Tibial nerve (tissue), 4 donors: ENCODE measurements at regions not wholly inside any gene's neighbourhood (a gene's known extent, or its start where the extent isn't known, plus 50 kb on each side); places are given as distances from the start of the nearest gene placed in this dataset.

Experiments
- DNase-seq, 2 donors: peaks; one replicate each; pipeline ENCODE4 v3.0.0-alpha.2; 2019; ENCODE audit warnings: low spot score in 2 of 2
- H3K27ac ChIP-seq, 4 donors: fragments of 200-600 bp; sonication (generic) in 3 of 4; one replicate each; pipeline ENCODE4 v1.5.1; 2017 to 2019; ENCODE audit warnings: mild to moderate bottlenecking in 1 of 4
- H3K27me3 ChIP-seq, 2 donors: fragments of 200-600 bp; sonication (generic) in 1 of 2; one replicate each; pipeline versions ENCODE4 v1.5.1 to v1.6.0; 2017 to 2019
- H3K36me3 ChIP-seq, 3 donors: fragments of 200-600 bp; sonication (generic); one replicate each; pipeline ENCODE4 v1.5.1; 2018 to 2019
- H3K4me1 ChIP-seq, 4 donors: fragments of 200-600 bp; sonication (generic) in 3 of 4; one replicate each; pipeline ENCODE4 v1.5.1; 2017 to 2019
- H3K4me3 ChIP-seq, 4 donors: fragments of 200-600 bp; sonication (generic) in 3 of 4; one replicate each; pipeline ENCODE4 v1.5.1; 2017 to 2019; ENCODE audit warnings: mild to moderate bottlenecking in 1 of 4, moderate library complexity in 1 of 4
- H3K9me3 ChIP-seq, 4 donors: fragments of 200-600 bp; sonication (generic) in 3 of 4; one replicate each; pipeline ENCODE4 v1.5.1; 2017 to 2019
- EP300 ChIP-seq, 2 donors: sonication (generic); formaldehyde crosslinking; IDR thresholded peaks; one replicate each; pipeline ENCODE4 v1.6.1; 2017; ENCODE audit warnings: antibody characterized with exemption in 2 of 2, mild to moderate bottlenecking in 1 of 2
- POLR2A ChIP-seq, 2 donors: fragments of 450-650 bp; IDR thresholded peaks; one replicate each; pipeline ENCODE4 v1.6.1; 2017; ENCODE audit warnings: antibody characterized with exemption in 2 of 2, mild to moderate bottlenecking in 2 of 2, moderate library complexity in 2 of 2
- WGBS, 2 donors: methylation state at CpG; one replicate each; pipeline ENCODE4 v1.1.5; 2018; 5-methylcytosine and 5-hydroxymethylcytosine counted together
- TF ChIP-seq, protein P1 (sequence below), 5 experiments: fragments of 200-600 bp in 3 of 5; fragments of 450-650 bp in 2 of 5; sonication (generic) in 3 of 5; IDR thresholded peaks; one replicate each; pipeline ENCODE4 v1.5.1; 2016 to 2019; ENCODE audit warnings: antibody characterized with exemption in 5 of 5, mild to moderate bottlenecking in 3 of 5, moderate library complexity in 2 of 5

DNA sequence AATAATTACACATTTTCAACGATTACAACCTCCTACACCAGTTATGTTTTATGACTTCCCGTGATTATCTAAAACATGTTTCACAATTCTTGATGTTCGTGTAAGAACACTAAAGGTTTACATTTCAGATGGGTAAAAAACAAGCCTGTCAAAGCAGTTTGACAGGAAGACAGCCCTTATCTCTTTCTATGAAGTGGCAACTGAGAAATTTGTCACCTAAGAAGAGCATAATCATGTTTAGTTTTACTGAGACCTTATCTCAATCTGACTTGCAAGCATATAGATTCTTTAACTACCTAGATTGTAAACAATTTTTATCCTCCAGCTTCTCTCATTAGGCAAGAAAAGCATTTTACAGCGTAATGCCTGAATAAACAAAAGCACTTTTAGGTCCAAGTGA is 218.4 kb upstream of the ZBED5 start:
- H3K36me3 ChIP-seq = no peaks in the 10 kb centered on the region
- H3K4me3 ChIP-seq = no peak overlapping the region
- 67 to 73% methylated on average over 4 of the region's 4 CpGs for WGBS, 2 donors
- no peak for DNase-seq
- H3K4me1 ChIP-seq = no peaks in the 10 kb centered on the region
- no peaks in the 10 kb centered on the region for H3K9me3 ChIP-seq
- H3K27me3 ChIP-seq = no peaks in the 10 kb centered on the region
- TF ChIP-seq EP300 (IDR thresholded peaks at IDR 0.05) = no peak
- TF ChIP-seq, protein P1, sequence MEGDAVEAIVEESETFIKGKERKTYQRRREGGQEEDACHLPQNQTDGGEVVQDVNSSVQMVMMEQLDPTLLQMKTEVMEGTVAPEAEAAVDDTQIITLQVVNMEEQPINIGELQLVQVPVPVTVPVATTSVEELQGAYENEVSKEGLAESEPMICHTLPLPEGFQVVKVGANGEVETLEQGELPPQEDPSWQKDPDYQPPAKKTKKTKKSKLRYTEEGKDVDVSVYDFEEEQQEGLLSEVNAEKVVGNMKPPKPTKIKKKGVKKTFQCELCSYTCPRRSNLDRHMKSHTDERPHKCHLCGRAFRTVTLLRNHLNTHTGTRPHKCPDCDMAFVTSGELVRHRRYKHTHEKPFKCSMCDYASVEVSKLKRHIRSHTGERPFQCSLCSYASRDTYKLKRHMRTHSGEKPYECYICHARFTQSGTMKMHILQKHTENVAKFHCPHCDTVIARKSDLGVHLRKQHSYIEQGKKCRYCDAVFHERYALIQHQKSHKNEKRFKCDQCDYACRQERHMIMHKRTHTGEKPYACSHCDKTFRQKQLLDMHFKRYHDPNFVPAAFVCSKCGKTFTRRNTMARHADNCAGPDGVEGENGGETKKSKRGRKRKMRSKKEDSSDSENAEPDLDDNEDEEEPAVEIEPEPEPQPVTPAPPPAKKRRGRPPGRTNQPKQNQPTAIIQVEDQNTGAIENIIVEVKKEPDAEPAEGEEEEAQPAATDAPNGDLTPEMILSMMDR (IDR thresholded peaks at IDR 0.05) = no peak
- no peak for TF ChIP-seq POLR2A (IDR thresholded peaks at IDR 0.05)
- no peak overlapping the region for H3K27ac ChIP-seq

DNA sequence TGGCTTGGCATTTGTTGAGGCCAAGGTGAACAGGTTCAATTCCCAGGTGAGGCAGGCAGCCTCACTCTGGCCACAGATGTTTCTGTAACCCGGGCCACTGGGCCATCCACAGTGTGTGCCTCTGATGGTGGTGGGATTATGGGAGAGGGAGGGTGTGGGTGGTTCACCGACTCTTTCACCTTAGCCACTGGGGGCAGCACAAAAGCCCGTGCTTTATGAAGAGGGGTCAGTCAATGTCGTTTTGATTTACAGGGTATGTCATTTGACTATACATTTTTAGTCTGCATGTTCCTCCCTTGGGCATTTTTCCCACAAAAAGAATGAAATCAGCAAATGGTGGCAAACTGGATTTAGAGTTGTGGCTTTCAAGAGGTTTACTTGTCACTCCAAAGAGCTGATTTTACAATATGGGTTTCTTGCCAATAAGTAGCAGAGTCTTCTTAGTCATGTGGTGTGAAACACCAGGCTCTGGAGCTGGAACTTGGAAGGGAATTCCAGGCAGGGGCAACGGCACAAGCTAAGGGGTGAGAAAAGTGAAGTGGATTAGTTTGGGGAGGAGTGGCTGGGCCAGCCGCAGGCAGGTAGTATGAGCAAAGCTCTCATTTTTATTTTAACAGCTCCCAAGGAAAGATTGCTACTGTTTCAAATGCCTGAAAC is 217.8 kb upstream of the ZBED5 start:
- Histone ChIP-seq H3K4me1 (no peaks in the 10 kb centered on the region), H3K4me3 (no peak overlapping the region)
- 53 to 57% methylated on average over 6 of the region's 6 CpGs for WGBS, 2 donors

DNA sequence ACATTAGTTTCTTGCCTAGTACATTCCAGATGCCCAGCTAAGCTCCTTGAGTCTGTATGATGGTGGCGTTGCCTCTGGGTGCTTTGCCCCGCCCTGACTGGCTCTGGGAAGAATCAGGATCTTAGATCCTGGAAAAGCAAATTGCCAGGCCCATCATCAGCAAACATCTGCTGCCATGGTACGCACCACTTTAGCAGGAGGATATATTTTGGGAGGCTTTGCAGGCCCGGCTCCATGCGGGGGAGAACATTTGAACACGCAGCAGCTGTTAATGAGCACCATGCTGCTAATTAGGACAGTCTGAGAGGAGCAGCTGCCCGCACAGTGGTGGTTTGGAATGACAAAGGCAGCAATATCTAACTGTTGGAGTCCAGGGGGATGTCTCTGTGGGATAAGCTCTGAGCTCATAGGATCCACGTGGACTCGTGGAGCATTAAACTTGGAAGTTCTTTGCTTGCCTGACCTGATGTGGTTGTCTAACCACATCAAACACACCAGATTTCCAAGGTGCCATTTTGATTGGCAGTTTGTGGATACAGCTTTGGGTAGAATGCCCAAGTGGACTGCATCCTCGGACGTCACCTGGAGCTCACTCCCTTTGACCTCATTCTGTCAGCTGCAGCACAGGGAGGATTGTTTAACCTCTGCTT is 217.0 kb upstream of the ZBED5 start:
- no peaks in the 10 kb centered on the region for H3K9me3 ChIP-seq
- WGBS, 2 donors = 84 to 88% methylated on average over 11 of the region's 11 CpGs
- H3K27ac ChIP-seq = no peak overlapping the region
- H3K4me1 ChIP-seq = no peaks in the 10 kb centered on the region
- no peak for DNase-seq
- no peaks in the 10 kb centered on the region for H3K27me3 ChIP-seq
- no peaks in the 10 kb centered on the region for H3K36me3 ChIP-seq
- TF ChIP-seq EP300 (IDR thresholded peaks at IDR 0.05) (no peak), POLR2A (IDR thresholded peaks at IDR 0.05) (no peak)
- TF ChIP-seq, protein P1 (IDR thresholded peaks at IDR 0.05) = no peak
- H3K4me3 ChIP-seq = no peak overlapping the region

More for the DNA sequence above, 217.8 kb upstream of the ZBED5 start:
- Histone ChIP-seq H3K9me3 (no peaks in the 10 kb centered on the region), H3K27me3 (no peaks in the 10 kb centered on the region), H3K36me3 (no peaks in the 10 kb centered on the region), H3K27ac (no peak overlapping the region)
- no peak for DNase-seq
- TF ChIP-seq, protein P1 (IDR thresholded peaks at IDR 0.05) = no peak
- TF ChIP-seq POLR2A (IDR thresholded peaks at IDR 0.05) (no peak), EP300 (IDR thresholded peaks at IDR 0.05) (no peak)

DNA sequence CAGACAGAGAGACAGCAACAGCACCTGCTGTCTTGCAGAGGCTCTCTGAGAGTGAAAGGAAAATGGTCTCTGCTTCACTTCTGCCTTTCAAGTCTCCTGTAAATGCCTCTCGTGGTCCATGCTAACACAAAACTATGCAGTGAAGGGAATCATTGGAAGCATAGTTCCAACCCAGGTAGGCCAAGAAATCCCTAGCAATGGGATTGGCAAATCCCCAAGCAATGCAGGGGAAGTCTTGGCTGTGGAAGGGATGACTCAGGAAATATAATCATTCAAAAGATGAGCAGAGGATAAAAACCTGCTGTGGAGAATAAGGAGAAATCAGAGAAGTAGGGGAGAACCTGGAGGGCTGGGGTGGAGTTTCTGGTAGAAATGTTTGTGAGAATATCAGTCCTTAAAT is 216.1 kb upstream of the ZBED5 start:
- H3K9me3 ChIP-seq = no peaks in the 10 kb centered on the region
- H3K36me3 ChIP-seq = no peaks in the 10 kb centered on the region
- H3K4me1 ChIP-seq = no peaks in the 10 kb centered on the region
- no peaks in the 10 kb centered on the region for H3K27me3 ChIP-seq
- WGBS, 2 donors = 70 to 94% methylated on average over 1 of the region's 1 CpG
- no peak overlapping the region for H3K4me3 ChIP-seq
- H3K27ac ChIP-seq = no peak overlapping the region
- DNase-seq = no peak
- TF ChIP-seq POLR2A (IDR thresholded peaks at IDR 0.05) (no peak), EP300 (IDR thresholded peaks at IDR 0.05) (no peak)
- TF ChIP-seq, protein P1 (IDR thresholded peaks at IDR 0.05) = no peak

DNA sequence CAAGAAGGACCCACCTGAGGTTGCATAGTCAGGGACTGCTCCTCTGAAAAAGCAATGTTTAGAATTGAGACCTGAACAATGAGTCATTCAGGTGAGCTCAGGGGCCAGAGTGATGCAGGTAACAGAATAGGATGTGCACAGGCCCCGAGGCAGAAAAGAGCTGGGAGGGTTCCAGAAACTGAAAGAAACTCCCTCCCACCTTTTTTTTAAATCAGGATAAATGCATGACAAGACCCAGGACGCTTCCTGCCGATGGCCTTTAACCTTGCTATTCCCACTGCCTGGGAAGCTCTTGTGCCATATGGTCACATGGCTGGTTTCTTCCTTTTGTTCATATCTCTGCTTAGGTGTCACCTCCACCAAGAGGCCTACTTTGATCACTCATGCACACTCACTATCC is 214.2 kb upstream of the ZBED5 start:
- Histone ChIP-seq H3K9me3 (no peaks in the 10 kb centered on the region), H3K27me3 (no peaks in the 10 kb centered on the region), H3K4me3 (no peak overlapping the region), H3K4me1 (no peaks in the 10 kb centered on the region), H3K36me3 (no peaks in the 10 kb centered on the region), H3K27ac (no peak overlapping the region)
- no peak for TF ChIP-seq EP300 (IDR thresholded peaks at IDR 0.05)
- TF ChIP-seq, protein P1 (IDR thresholded peaks at IDR 0.05) = no peak
- TF ChIP-seq POLR2A (IDR thresholded peaks at IDR 0.05) = no peak
- DNase-seq = no peak
- 60 to 61% methylated on average over 3 of the region's 3 CpGs for WGBS, 2 donors
